HFF-Myc (cell line): ENCODE measurements at regions not wholly inside any gene's neighbourhood (a gene's known extent, or its start where the extent isn't known, plus 50 kb on each side); places are given as distances from the start of the nearest gene placed in this dataset.

Experiments
- DNase-seq: peaks from one replicate; pipeline ENCODE4 v3.0.0-alpha.2; 2011; ENCODE audit warnings: low read depth; ENCODE audit errors: extremely low read depth
- H3K4me3 ChIP-seq: replicated peaks from 2 replicates; pipeline ENCODE4 v1.5.1; 2011; ENCODE audit warnings: low read depth, mild to moderate bottlenecking, control low read depth, low read length
- TF ChIP-seq, protein P1 (sequence below): IDR thresholded peaks from 2 replicates; pipeline ENCODE4 v1.5.1; 2012; ENCODE audit warnings: mild to moderate bottlenecking, low read depth, low read length, control low read depth; ENCODE audit errors: missing control alignments

DNA sequence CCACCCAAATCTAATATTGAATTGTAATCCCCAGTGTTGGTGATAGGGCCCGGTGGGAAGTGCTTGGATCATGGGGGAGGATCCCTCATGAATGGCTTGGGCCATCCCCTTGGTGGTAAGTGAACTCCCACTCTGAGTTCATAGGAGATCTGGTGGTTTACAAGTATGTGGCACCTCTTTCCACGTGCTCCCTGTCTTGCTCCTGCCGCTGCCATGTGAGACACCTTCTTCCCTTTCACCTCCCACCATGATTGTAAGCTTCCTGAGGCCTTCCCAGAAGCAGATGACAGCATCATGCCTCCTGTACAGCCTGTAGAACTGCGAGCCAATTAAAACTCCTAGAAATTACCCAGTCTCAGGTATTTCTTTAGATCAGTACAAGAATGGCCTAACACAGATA lies 150.8 kb downstream of the SH3BGRL2 start:
- TF ChIP-seq, protein P1, sequence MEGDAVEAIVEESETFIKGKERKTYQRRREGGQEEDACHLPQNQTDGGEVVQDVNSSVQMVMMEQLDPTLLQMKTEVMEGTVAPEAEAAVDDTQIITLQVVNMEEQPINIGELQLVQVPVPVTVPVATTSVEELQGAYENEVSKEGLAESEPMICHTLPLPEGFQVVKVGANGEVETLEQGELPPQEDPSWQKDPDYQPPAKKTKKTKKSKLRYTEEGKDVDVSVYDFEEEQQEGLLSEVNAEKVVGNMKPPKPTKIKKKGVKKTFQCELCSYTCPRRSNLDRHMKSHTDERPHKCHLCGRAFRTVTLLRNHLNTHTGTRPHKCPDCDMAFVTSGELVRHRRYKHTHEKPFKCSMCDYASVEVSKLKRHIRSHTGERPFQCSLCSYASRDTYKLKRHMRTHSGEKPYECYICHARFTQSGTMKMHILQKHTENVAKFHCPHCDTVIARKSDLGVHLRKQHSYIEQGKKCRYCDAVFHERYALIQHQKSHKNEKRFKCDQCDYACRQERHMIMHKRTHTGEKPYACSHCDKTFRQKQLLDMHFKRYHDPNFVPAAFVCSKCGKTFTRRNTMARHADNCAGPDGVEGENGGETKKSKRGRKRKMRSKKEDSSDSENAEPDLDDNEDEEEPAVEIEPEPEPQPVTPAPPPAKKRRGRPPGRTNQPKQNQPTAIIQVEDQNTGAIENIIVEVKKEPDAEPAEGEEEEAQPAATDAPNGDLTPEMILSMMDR = no peak
- H3K4me3 ChIP-seq = no peak overlapping the region
- no peak for DNase-seq

DNA sequence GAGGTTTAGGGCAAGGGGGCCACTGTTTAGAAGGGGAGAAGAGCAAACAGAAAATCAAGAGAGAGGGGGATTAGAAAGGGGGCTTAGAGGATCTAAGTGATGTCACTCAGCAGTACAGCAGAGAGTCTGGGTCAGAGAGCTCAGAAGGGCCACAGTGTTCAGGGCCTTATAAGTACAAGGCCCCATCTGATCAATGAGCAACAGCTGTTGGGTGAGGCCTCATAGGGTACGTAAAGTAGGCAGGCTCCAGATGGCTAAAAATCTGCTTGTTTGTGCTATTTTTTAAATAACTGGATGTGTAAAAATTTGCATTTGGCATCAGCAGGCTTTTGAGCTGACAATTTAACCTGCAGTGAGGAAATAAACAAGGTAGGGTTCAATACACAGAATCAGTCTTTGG lies 149.8 kb downstream of the SH3BGRL2 start:
- DNase-seq = no peak

GRCh38 chr6:79778816-79779215 lies 147.7 kb downstream of the SH3BGRL2 start:
- no peak for DNase-seq
- TF ChIP-seq, protein P1 = no peak

More for the DNA sequence above, 149.8 kb downstream of the SH3BGRL2 start:
- H3K4me3 ChIP-seq = no peak overlapping the region
- TF ChIP-seq, protein P1 = no peak

DNA sequence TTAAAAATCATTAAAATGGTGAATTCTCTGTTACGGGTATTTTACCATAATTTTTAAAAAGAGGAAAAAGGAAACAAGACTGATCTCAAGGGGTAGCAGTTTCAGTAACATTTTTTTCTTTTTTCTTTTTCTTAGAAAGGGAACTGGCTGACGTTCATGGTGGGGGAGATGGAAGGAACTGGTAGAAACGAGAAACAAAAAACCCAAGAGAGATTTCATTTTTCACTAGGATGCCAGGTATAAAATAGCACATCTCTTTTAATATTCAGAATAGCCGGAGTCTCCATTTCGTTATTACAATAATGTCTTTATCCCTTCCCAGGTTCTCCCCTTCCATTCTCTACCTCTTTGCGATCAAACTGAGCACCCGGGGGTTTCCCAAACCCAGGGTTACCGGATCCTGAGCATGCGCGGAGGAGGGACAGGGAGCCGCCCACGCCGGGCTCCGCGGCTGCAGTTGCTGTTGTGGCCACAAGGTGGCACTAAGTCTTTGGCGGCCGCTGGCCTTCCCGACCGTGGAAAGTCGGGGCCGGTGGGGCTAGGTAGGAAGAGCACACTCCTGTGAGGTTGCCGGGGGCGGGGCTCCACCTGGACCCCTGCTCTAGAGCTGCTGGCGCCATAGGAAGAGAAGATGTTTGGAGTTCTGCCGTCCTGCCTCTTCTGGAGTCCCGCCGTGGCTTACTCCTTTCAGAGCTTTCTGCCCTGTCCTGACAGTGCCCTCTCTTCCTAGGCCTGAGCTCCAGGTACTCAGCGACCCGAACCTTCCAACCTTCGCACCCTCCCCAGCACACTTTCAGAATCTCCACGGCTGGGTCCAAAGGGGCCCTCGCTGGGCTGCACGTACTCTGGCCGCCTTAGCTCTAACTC lies 146.8 kb downstream of the SH3BGRL2 start:
- H3K4me3 ChIP-seq = no peak overlapping the region
- TF ChIP-seq, protein P1 = peak; percentile 98
- peak; percentile 16 for DNase-seq

More at GRCh38 chr6:79778816-79779215, 147.7 kb downstream of the SH3BGRL2 start:
- H3K4me3 ChIP-seq = no peak overlapping the region

GRCh38 chr6:79776076-79776475 lies 144.9 kb downstream of the SH3BGRL2 start:
- H3K4me3 ChIP-seq = no peak overlapping the region
- TF ChIP-seq, protein P1 = no peak
- no peak for DNase-seq

DNA sequence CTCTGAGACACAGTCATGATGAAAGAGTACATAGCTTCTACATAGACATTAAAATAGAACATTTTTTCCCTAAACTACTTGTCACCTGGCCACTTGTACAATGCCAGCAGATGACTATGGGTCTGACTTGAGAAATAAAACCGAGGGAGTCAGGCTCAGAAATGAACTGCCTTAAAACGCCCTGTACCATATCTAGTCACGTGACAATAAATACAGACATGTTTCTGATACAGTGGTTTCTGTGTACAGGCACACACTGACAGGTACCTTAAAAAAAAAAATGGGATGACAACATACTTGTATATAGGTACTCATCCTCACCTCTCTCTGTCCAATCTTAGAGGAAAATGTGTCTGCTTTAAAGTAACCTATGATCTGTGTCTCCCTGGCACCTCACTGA lies 144.1 kb downstream of the SH3BGRL2 start:
- TF ChIP-seq, protein P1 = no peak
- no peak for DNase-seq
- H3K4me3 ChIP-seq = no peak overlapping the region

- DNase-seq = no peak
- TF ChIP-seq, protein P1 = no peak
- no peak overlapping the region for H3K4me3 ChIP-seq
These were observed 133.6 kb downstream of the SH3BGRL2 start for GRCh38 chr6:79764747-79765146.
